PFSK-1 (cell line): ENCODE measurements at regions not wholly inside any gene's neighbourhood (a gene's known extent, or its start where the extent isn't known, plus 50 kb on each side); places are given as distances from the start of the nearest gene placed in this dataset.

Source experiments
- FOXP2 ChIP-seq: optimal IDR thresholded peaks from 2 replicates; pipeline ENCODE3; 2011; ENCODE audit warnings: borderline replicate concordance, control low read depth, inconsistent platforms; ENCODE audit not compliant: insufficient read depth; ENCODE audit errors: extremely low read length, extremely low read depth
- POLR2AphosphoS5 ChIP-seq: IDR thresholded peaks from 2 replicates; pipeline ENCODE4 v1.6.1; 2012; ENCODE audit warnings: low read depth, mild to moderate bottlenecking, control low read depth, low read length, moderate library complexity

DNA sequence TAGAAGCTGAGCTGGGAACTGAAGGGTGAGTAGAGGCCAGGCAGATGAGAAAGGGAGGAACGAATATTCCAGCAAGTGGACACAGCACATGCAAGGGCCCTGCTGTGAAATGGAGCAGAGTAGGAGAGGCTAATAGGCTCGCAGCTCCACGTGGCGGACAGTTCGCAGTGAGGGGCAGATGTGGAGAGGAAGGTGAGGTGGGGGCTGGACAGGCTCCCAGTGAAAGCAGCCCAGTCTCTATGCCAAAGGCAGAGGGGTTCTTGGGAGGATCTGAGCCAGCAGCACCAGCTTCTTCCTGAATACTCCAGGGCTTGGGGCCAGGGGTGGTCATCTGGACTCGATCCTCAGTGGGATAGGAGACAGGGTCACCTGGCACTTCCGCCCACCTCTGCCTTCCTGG is 81.0 kb downstream of the CEBPB start:
- no peak for TF ChIP-seq POLR2AphosphoS5
- TF ChIP-seq FOXP2 = no peak
